DOHH2 (cell line): ENCODE measurements at regions not wholly inside any gene's neighbourhood (a gene's known extent, or its start where the extent isn't known, plus 50 kb on each side); places are given as distances from the start of the nearest gene placed in this dataset.

Experiments
- H3F3A ChIP-seq: fragments of 200-600 bp; sonication (generic), shearing (Covaris generic); 2 replicates; pipeline ENCODE4 v1.6.0; 2016; ENCODE audit warnings: antibody characterized with exemption, mild to moderate bottlenecking; ENCODE audit not compliant: control insufficient read depth, insufficient read depth
- H3K27ac ChIP-seq: fragments of 200-600 bp; sonication (generic); 2 replicates; pipeline ENCODE4 v1.5.1; 2014; ENCODE audit warnings: low read depth, mild to moderate bottlenecking, low read length, moderate library complexity
- H3K27me3 ChIP-seq: fragments of 200-600 bp; sonication (generic); 2 replicates; pipeline ENCODE4 v1.6.1; 2014; ENCODE audit warnings: mild to moderate bottlenecking, low read length, mixed read lengths; ENCODE audit not compliant: control insufficient read depth
- H3K36me3 ChIP-seq: fragments of 200-600 bp; sonication (generic); 2 replicates; pipeline ENCODE4 v1.6.1; 2014; ENCODE audit warnings: mild to moderate bottlenecking, low read length, moderate library complexity, mixed read lengths; ENCODE audit not compliant: control insufficient read depth
- H3K4me1 ChIP-seq: fragments of 200-600 bp; sonication (generic); 2 replicates; pipeline ENCODE4 v1.6.1; 2014; ENCODE audit warnings: mild to moderate bottlenecking, low read length, mixed read lengths; ENCODE audit not compliant: control insufficient read depth
- H3K4me2 ChIP-seq: fragments of 200-600 bp; sonication (generic); 2 replicates; pipeline ENCODE4 v1.6.0; 2014; ENCODE audit warnings: mild to moderate bottlenecking, low read length, moderate library complexity
- H3K4me3 ChIP-seq: fragments of 200-600 bp; sonication (generic); 2 replicates; pipeline ENCODE4 v1.5.1; 2014; ENCODE audit warnings: mild to moderate bottlenecking, low read length, mixed read lengths
- H3K79me2 ChIP-seq: fragments of 200-600 bp; sonication (generic); 2 replicates; pipeline ENCODE4 v1.6.1; 2014; ENCODE audit warnings: mild to moderate bottlenecking, low read length, mixed read lengths; ENCODE audit not compliant: control insufficient read depth
- H3K9me2 ChIP-seq: fragments of 200-600 bp; sonication (generic); replicated peaks from 2 replicates; pipeline ENCODE4 v1.6.1; 2014; ENCODE audit warnings: mild to moderate bottlenecking, low read length, mixed read lengths; ENCODE audit not compliant: control insufficient read depth
- H3K9me3 ChIP-seq: fragments of 200-600 bp; sonication (generic); 2 replicates; pipeline ENCODE4 v1.6.1; 2014; ENCODE audit warnings: antibody characterized with exemption, low read length, mixed read lengths; ENCODE audit not compliant: control insufficient read depth, insufficient read depth
- H4K20me1 ChIP-seq: fragments of 200-600 bp; sonication (generic); 2 replicates; pipeline ENCODE4 v1.6.0; 2014; ENCODE audit warnings: low read depth, mild to moderate bottlenecking, antibody characterized with exemption, low read length, moderate library complexity; ENCODE audit not compliant: control insufficient read depth, insufficient read depth
- EZH2phosphoT487 ChIP-seq: fragments of 200-600 bp; sonication (generic); IDR thresholded peaks from 2 replicates; pipeline ENCODE4 v1.6.1; 2017; ENCODE audit warnings: borderline replicate concordance, mild to moderate bottlenecking, antibody characterized with exemption, low read length, moderate library complexity, mixed read lengths
- TF ChIP-seq, protein P1 (sequence below): fragments of 200-600 bp; sonication (generic); IDR thresholded peaks from one replicate; pipeline ENCODE4 v1.5.1; 2014; ENCODE audit warnings: antibody characterized with exemption, mild to moderate bottlenecking, low read depth, low read length; ENCODE audit not compliant: poor library complexity, severe bottlenecking

DNA sequence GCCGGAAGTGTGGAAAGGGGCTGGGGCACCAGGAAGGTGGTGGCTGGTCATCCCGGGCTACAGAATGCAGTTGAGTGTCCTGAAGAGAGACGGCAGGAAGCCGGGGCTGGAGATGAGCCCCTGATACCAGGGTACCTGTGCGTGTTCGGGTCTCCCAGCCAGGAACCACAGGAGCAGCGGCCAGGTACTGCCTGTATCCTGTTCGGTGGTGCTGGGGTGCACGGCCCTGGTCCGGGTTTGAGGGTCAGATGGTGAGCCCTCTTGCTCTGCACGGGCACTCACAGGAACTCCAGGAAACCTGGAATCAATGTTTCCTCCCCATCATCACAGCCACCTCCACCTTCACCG lies 253.1 kb upstream of the B3GAT1 start:
- no peaks in the 10 kb centered on the region for H3K27me3 ChIP-seq
- no peaks in the 10 kb centered on the region for H3F3A ChIP-seq
- no peaks in the 10 kb centered on the region for H3K79me2 ChIP-seq
- H3K4me1 ChIP-seq, result no peaks in the 10 kb centered on the region
- TF ChIP-seq EZH2phosphoT487, result no peak
- TF ChIP-seq, protein P1, sequence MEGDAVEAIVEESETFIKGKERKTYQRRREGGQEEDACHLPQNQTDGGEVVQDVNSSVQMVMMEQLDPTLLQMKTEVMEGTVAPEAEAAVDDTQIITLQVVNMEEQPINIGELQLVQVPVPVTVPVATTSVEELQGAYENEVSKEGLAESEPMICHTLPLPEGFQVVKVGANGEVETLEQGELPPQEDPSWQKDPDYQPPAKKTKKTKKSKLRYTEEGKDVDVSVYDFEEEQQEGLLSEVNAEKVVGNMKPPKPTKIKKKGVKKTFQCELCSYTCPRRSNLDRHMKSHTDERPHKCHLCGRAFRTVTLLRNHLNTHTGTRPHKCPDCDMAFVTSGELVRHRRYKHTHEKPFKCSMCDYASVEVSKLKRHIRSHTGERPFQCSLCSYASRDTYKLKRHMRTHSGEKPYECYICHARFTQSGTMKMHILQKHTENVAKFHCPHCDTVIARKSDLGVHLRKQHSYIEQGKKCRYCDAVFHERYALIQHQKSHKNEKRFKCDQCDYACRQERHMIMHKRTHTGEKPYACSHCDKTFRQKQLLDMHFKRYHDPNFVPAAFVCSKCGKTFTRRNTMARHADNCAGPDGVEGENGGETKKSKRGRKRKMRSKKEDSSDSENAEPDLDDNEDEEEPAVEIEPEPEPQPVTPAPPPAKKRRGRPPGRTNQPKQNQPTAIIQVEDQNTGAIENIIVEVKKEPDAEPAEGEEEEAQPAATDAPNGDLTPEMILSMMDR, result no peak
- H4K20me1 ChIP-seq, result no peaks in the 10 kb centered on the region
- H3K27ac ChIP-seq, result no peak overlapping the region
- H3K36me3 ChIP-seq, result no peaks in the 10 kb centered on the region
- H3K4me2 ChIP-seq, result no peak overlapping the region
- H3K9me3 ChIP-seq, result peaks cover 9% of the 10 kb centered on the region; the same call in 1 of the 2 replicates
- H3K4me3 ChIP-seq, result no peak overlapping the region
- no peaks in the 10 kb centered on the region for H3K9me2 ChIP-seq

- Histone ChIP-seq H3K27me3 (no peaks in the 10 kb centered on the region), H3K4me2 (no peak overlapping the region), H3K36me3 (no peaks in the 10 kb centered on the region), H3K4me3 (no peak overlapping the region), H4K20me1 (no peaks in the 10 kb centered on the region), H3K27ac (no peak overlapping the region), H3F3A (no peaks in the 10 kb centered on the region), H3K79me2 (no peaks in the 10 kb centered on the region), H3K4me1 (no peaks in the 10 kb centered on the region), H3K9me3 (peaks cover 9% of the 10 kb centered on the region; the same call in 1 of the 2 replicates), H3K9me2 (no peaks in the 10 kb centered on the region)
- TF ChIP-seq, protein P1, result no peak
- no peak for TF ChIP-seq EZH2phosphoT487
Measured at GRCh38 chr11:134664447-134665187, 252.6 kb upstream of the B3GAT1 start.

DNA sequence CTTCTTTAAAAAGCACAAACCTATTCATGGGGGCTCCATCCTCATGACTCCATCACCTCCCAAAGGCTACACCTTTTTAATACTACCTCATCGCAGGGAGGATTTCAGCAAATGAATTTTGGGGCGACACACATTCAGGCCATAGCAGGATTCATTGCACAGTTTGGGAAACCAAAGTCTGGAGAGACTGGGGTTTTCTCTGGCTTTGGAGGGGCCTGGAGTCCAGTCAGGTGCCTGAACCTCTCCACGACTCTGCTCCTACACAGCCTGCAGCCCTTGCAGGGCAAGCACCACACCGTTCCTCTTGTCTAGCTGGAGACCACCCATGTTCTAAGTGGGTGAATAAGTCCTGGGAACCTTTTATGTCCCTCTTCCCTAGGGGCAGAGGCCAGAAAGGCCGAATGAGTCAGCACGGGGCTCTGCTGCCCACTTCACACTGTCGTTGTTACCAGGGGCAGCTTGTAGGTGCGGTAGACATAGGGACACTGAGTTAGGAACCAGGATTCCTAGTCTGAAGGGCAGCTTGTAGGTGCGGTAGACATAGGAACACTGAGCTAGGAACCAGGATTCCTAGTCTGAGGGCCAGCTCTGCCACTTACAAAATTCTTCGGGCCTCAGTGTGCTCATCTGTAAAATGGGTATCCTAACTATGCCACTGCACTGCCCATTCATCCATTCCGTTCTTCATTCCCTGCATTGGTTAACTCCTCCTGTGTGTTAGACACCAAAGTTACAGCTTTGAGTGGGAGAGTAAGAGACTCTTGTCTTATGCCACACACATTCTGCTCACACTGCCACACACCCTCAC lies 251.7 kb upstream of the B3GAT1 start:
- Histone ChIP-seq H3K27ac (no peak overlapping the region), H3K9me3 (peaks cover 9% of the 10 kb centered on the region; the same call in 1 of the 2 replicates), H3K9me2 (no peaks in the 10 kb centered on the region), H3F3A (no peaks in the 10 kb centered on the region), H4K20me1 (no peaks in the 10 kb centered on the region), H3K36me3 (no peaks in the 10 kb centered on the region), H3K4me3 (no peak overlapping the region), H3K4me2 (no peak overlapping the region), H3K79me2 (no peaks in the 10 kb centered on the region), H3K4me1 (no peaks in the 10 kb centered on the region), H3K27me3 (no peaks in the 10 kb centered on the region)
- TF ChIP-seq, protein P1, result no peak
- no peak for TF ChIP-seq EZH2phosphoT487
